Effector memory CD8-positive, alpha-beta T cell (primary cell): ENCODE measurements at regions not wholly inside any gene's neighbourhood (a gene's known extent, or its start where the extent isn't known, plus 50 kb on each side); places are given as distances from the start of the nearest gene placed in this dataset.

ENCODE experiments used
- ATAC-seq: fragments of 150-1000 bp; cut with Tn5 transposase; replicated peaks from 2 replicates; pipeline ENCODE4 v1.10.0; 2021; ENCODE audit warnings: mild to moderate bottlenecking, moderate library complexity
- DNase-seq, 3 experiments: peaks; one replicate each; pipeline ENCODE4 v3.0.0; 2021
- H3K27ac Mint-ChIP-seq, 2 donors: one replicate each; pipeline ENCODE4 v1.8.0; 2022; ENCODE audit warnings: mild to moderate bottlenecking in 2 of 2, mixed read lengths in 2 of 2, moderate library complexity in 2 of 2
- H3K27me3 Mint-ChIP-seq, 2 donors: one replicate each; pipeline ENCODE4 v1.8.0; 2022; ENCODE audit warnings: mixed read lengths in 2 of 2
- H3K36me3 Mint-ChIP-seq: one replicate; pipeline ENCODE4 v1.8.0; 2022; ENCODE audit warnings: mild to moderate bottlenecking, moderate library complexity, mixed read lengths; ENCODE audit not compliant: insufficient read depth
- H3K4me1 Mint-ChIP-seq, 2 donors: one replicate each; pipeline ENCODE4 v1.8.0; 2022; ENCODE audit warnings: low read depth in 2 of 2, mixed read lengths in 2 of 2
- H3K4me3 Mint-ChIP-seq, 2 donors: one replicate each; pipeline ENCODE4 v1.8.0; 2022; ENCODE audit warnings: mild to moderate bottlenecking in 2 of 2, mixed read lengths in 2 of 2, moderate library complexity in 2 of 2
- H3K9me3 Mint-ChIP-seq, 2 donors: one replicate each; pipeline ENCODE4 v1.8.0; 2022; ENCODE audit warnings: mixed read lengths in 2 of 2

GRCh38 chr14:87141801-87142200, 851.2 kb downstream of the GALC start:
- ATAC-seq (no peak), DNase-seq (no peak)
- H3K36me3 Mint-ChIP-seq: peaks cover 3% of the 10 kb centered on the region
- no peak overlapping the region for H3K27ac Mint-ChIP-seq
- no peaks in the 10 kb centered on the region for H3K27me3 Mint-ChIP-seq
- H3K9me3 Mint-ChIP-seq: peaks cover 6 to 14% of the 10 kb centered on the region in 2 donors
- no peaks in the 10 kb centered on the region for H3K4me1 Mint-ChIP-seq
- H3K4me3 Mint-ChIP-seq: no peak overlapping the region

- no peak for DNase-seq
- Mint-ChIP-seq H3K4me3 (no peak overlapping the region), H3K27me3 (no peaks in the 10 kb centered on the region), H3K27ac (no peak overlapping the region), H3K36me3 (no peaks in the 10 kb centered on the region), H3K4me1 (no peaks in the 10 kb centered on the region), H3K9me3 (peaks cover 12 to 17% of the 10 kb centered on the region in 2 donors)
- no peak for ATAC-seq
Observed at GRCh38 chr14:87139299-87139698, 853.7 kb downstream of the GALC start.

- Mint-ChIP-seq H3K27ac (no peak overlapping the region), H3K27me3 (no peaks in the 10 kb centered on the region), H3K36me3 (no peaks in the 10 kb centered on the region), H3K9me3 (peaks cover 11 to 16% of the 10 kb centered on the region in 2 donors), H3K4me3 (no peak overlapping the region), H3K4me1 (no peaks in the 10 kb centered on the region)
- no peak for DNase-seq
- ATAC-seq: no peak
Observed at GRCh38 chr14:87133073-87133801, 859.7 kb downstream of the GALC start.

GRCh38 chr14:87131879-87132278, 861.1 kb downstream of the GALC start:
- Mint-ChIP-seq H3K9me3 (peaks cover 11 to 16% of the 10 kb centered on the region in 2 donors), H3K4me1 (no peaks in the 10 kb centered on the region), H3K36me3 (no peaks in the 10 kb centered on the region), H3K27ac (no peak overlapping the region), H3K27me3 (no peaks in the 10 kb centered on the region), H3K4me3 (no peak overlapping the region)
- ATAC-seq (no peak), DNase-seq (no peak)

GRCh38 chr14:87122166-87122565, 870.8 kb downstream of the GALC start:
- Mint-ChIP-seq H3K27ac (no peak overlapping the region), H3K27me3 (no peaks in the 10 kb centered on the region), H3K9me3 (peaks cover 5 to 7% of the 10 kb centered on the region in 2 donors), H3K36me3 (no peaks in the 10 kb centered on the region), H3K4me1 (no peaks in the 10 kb centered on the region), H3K4me3 (no peak overlapping the region)
- no peak for ATAC-seq
- DNase-seq: no peak

- Mint-ChIP-seq H3K4me1 (no peaks in the 10 kb centered on the region), H3K27ac (no peak overlapping the region)
- DNase-seq: no peak
Observed at GRCh38 chr14:87121716-87122115, 871.3 kb downstream of the GALC start.

GRCh38 chr14:87115234-87115633, 877.7 kb downstream of the GALC start:
- H3K27me3 Mint-ChIP-seq: no peaks in the 10 kb centered on the region
- H3K9me3 Mint-ChIP-seq: peaks cover 2 to 13% of the 10 kb centered on the region in 2 donors
- H3K4me1 Mint-ChIP-seq: no peaks in the 10 kb centered on the region
- no peak for ATAC-seq
- H3K27ac Mint-ChIP-seq: no peak overlapping the region
- no peaks in the 10 kb centered on the region for H3K36me3 Mint-ChIP-seq
- no peak for DNase-seq
- no peak overlapping the region for H3K4me3 Mint-ChIP-seq

More at GRCh38 chr14:87121716-87122115, 871.3 kb downstream of the GALC start:
- no peak for ATAC-seq
- no peaks in the 10 kb centered on the region for H3K36me3 Mint-ChIP-seq
- H3K4me3 Mint-ChIP-seq: no peak overlapping the region
- H3K27me3 Mint-ChIP-seq: no peaks in the 10 kb centered on the region
- peaks cover 5 to 7% of the 10 kb centered on the region in 2 donors for H3K9me3 Mint-ChIP-seq

GRCh38 chr14:87113286-87113685, 879.7 kb downstream of the GALC start:
- Mint-ChIP-seq H3K27ac (no peak overlapping the region), H3K4me3 (no peak overlapping the region), H3K4me1 (no peaks in the 10 kb centered on the region), H3K27me3 (no peaks in the 10 kb centered on the region), H3K9me3 (peaks cover 4 to 13% of the 10 kb centered on the region in 2 donors), H3K36me3 (no peaks in the 10 kb centered on the region)
- ATAC-seq (no peak), DNase-seq (no peak)

- Mint-ChIP-seq H3K4me1 (no peaks in the 10 kb centered on the region), H3K4me3 (no peak overlapping the region), H3K27ac (no peak overlapping the region), H3K36me3 (no peaks in the 10 kb centered on the region), H3K9me3 (peaks cover 6 to 13% of the 10 kb centered on the region in 2 donors), H3K27me3 (no peaks in the 10 kb centered on the region)
- DNase-seq (no peak), ATAC-seq (no peak)
Observed at GRCh38 chr14:87111741-87112140, 881.2 kb downstream of the GALC start.

- Mint-ChIP-seq H3K36me3 (no peaks in the 10 kb centered on the region), H3K4me1 (no peaks in the 10 kb centered on the region), H3K27ac (no peak overlapping the region), H3K27me3 (no peaks in the 10 kb centered on the region), H3K9me3 (peaks cover 6 to 13% of the 10 kb centered on the region in 2 donors), H3K4me3 (no peak overlapping the region)
- ATAC-seq (no peak), DNase-seq (no peak)
Observed at GRCh38 chr14:87111126-87111525, 881.9 kb downstream of the GALC start.

- DNase-seq (no peak), ATAC-seq (no peak)
- Mint-ChIP-seq H3K4me3 (no peak overlapping the region), H3K9me3 (peaks cover 6 to 13% of the 10 kb centered on the region in 2 donors), H3K27ac (no peak overlapping the region), H3K36me3 (no peaks in the 10 kb centered on the region), H3K27me3 (no peaks in the 10 kb centered on the region), H3K4me1 (no peaks in the 10 kb centered on the region)
Observed at GRCh38 chr14:87109271-87109670, 883.7 kb downstream of the GALC start.

- Mint-ChIP-seq H3K27ac (no peak overlapping the region), H3K4me1 (no peaks in the 10 kb centered on the region), H3K36me3 (no peaks in the 10 kb centered on the region), H3K9me3 (peaks cover 6 to 13% of the 10 kb centered on the region in 2 donors), H3K27me3 (no peaks in the 10 kb centered on the region), H3K4me3 (no peak overlapping the region)
- ATAC-seq: no peak
- DNase-seq: no peak
Observed at GRCh38 chr14:87108726-87109125, 884.3 kb downstream of the GALC start.

GRCh38 chr14:87102811-87103378, 890.1 kb downstream of the GALC start:
- no peak for ATAC-seq
- H3K27me3 Mint-ChIP-seq: no peaks in the 10 kb centered on the region
- peaks cover 8 to 11% of the 10 kb centered on the region in 2 donors for H3K9me3 Mint-ChIP-seq
- no peak for DNase-seq
- H3K4me1 Mint-ChIP-seq: no peaks in the 10 kb centered on the region
- no peaks in the 10 kb centered on the region for H3K36me3 Mint-ChIP-seq
- H3K4me3 Mint-ChIP-seq: no peak overlapping the region
- H3K27ac Mint-ChIP-seq: no peak overlapping the region

GRCh38 chr14:87097015-87097414, 896.0 kb downstream of the GALC start:
- Mint-ChIP-seq H3K9me3 (peaks cover 12 to 16% of the 10 kb centered on the region in 2 donors), H3K27ac (no peak overlapping the region), H3K4me1 (no peaks in the 10 kb centered on the region), H3K4me3 (no peak overlapping the region), H3K36me3 (no peaks in the 10 kb centered on the region), H3K27me3 (no peaks in the 10 kb centered on the region)
- DNase-seq: no peak
- ATAC-seq: no peak
